ENCODE measurements at regions not wholly inside any gene's neighbourhood (a gene's known extent, or its start where the extent isn't known, plus 50 kb on each side); places are given as distances from the start of the nearest gene placed in this dataset.

DNA sequence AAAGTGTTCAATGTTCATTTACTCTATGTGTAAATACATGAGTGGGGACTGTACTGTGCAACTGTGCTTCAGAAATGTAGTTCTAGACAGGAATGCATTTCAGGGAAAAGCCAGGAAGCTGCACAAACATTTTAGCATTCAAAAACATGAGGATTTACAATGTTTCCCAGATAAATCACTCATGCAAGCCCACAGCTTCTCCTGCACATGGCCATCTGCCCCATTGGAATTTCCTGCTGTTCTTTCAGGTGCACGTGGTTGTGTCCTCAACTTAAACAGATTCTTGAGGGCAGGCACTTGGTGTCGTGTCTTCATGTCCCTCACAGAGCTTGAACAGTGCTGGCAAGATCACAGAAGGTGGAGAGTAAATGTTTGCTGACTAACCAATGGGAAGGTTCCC is 101.5 kb downstream of the UNC5CL start:
- TF ChIP-seq, protein P1, sequence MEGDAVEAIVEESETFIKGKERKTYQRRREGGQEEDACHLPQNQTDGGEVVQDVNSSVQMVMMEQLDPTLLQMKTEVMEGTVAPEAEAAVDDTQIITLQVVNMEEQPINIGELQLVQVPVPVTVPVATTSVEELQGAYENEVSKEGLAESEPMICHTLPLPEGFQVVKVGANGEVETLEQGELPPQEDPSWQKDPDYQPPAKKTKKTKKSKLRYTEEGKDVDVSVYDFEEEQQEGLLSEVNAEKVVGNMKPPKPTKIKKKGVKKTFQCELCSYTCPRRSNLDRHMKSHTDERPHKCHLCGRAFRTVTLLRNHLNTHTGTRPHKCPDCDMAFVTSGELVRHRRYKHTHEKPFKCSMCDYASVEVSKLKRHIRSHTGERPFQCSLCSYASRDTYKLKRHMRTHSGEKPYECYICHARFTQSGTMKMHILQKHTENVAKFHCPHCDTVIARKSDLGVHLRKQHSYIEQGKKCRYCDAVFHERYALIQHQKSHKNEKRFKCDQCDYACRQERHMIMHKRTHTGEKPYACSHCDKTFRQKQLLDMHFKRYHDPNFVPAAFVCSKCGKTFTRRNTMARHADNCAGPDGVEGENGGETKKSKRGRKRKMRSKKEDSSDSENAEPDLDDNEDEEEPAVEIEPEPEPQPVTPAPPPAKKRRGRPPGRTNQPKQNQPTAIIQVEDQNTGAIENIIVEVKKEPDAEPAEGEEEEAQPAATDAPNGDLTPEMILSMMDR (IDR thresholded peaks at IDR 0.05; ENCODE audit: insufficient read depth, low read length, poor library complexity, severe bottlenecking) = no peak
- TF ChIP-seq EZH2phosphoT487 (conservative IDR thresholded peaks at IDR 0.05; ENCODE audit: low read length) = no peak
